ENCODE measurements at regions not wholly inside any gene's neighbourhood (a gene's known extent, or its start where the extent isn't known, plus 50 kb on each side); places are given as distances from the start of the nearest gene placed in this dataset.
"Not testable (repeated sequence)": the region's sequence is repeated elsewhere in the genome, so short reads cannot be mapped to it uniquely, and the experiment has no call there.

DNA sequence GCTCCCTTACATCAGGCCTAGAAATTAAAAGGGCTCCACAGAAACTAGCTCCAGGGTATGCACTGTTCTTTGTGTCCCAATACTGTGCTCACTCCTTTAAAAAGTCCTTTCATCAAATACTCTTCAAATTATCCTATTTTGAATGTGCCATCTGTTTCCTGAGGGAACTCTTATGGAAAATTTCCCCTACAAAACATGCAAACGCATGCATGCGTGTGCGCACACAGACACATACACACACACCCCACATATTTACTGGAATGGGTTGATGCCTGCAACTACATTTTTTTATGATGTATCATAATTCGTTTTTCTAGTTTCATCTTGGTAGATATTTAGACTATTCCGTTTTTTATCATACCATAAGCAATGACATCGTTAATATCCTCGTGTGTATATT is 351.2 kb upstream of the KIF2B start:
- Histone ChIP-seq H3K27ac (ENCODE audit: low read depth, low read length) (no peak overlapping the region), H3K36me3 (ENCODE audit: insufficient read depth, low read length) (no peaks in the 10 kb centered on the region), H3K4me1 (ENCODE audit: insufficient read depth, low read length) (no peaks in the 10 kb centered on the region), H3K27me3 (ENCODE audit: insufficient read depth, low read length, poor library complexity, severe bottlenecking) (no peaks in the 10 kb centered on the region), H3K9me3 (ENCODE audit: low read length) (no peaks in the 10 kb centered on the region), H3K4me3 (ENCODE audit: low read length) (no peak overlapping the region)
- Mint-ChIP-seq H3K27ac (no peak overlapping the region), H3K27me3 (no peaks in the 10 kb centered on the region), H3K4me1 (no peaks in the 10 kb centered on the region), H3K36me3 (no peaks in the 10 kb centered on the region), H3K4me3 (no peak overlapping the region), H3K9me3 (peaks cover 4 to 35% (median 10%) of the 10 kb centered on the region in 5 donors)
- ChIA-PET CTCF (no interaction called here), POLR2A (no interaction called here)
- no peak for DNase-seq

GRCh38 chr17:53470626-53471025 is 352.1 kb upstream of the KIF2B start:
- Histone ChIP-seq H3K27me3 (ENCODE audit: insufficient read depth, low read length, poor library complexity, severe bottlenecking) (no peaks in the 10 kb centered on the region), H3K4me3 (ENCODE audit: low read length) (no peak overlapping the region), H3K4me1 (ENCODE audit: insufficient read depth, low read length) (no peaks in the 10 kb centered on the region), H3K36me3 (ENCODE audit: insufficient read depth, low read length) (no peaks in the 10 kb centered on the region), H3K9me3 (ENCODE audit: low read length) (no peaks in the 10 kb centered on the region), H3K27ac (ENCODE audit: low read depth, low read length) (no peak overlapping the region)
- Mint-ChIP-seq H3K27ac (no peak overlapping the region), H3K4me3 (no peak overlapping the region), H3K9me3 (peaks cover 7 to 34% (median 14%) of the 10 kb centered on the region in 5 donors), H3K36me3 (no peaks in the 10 kb centered on the region), H3K4me1 (no peaks in the 10 kb centered on the region), H3K27me3 (no peaks in the 10 kb centered on the region)
- CTCF ChIA-PET, result no interaction called here
- POLR2A ChIA-PET, result no interaction called here
- no peak for DNase-seq

- H3K36me3 ChIP-seq (ENCODE audit: insufficient read depth, low read length), result no peaks in the 10 kb centered on the region
- H3K27ac ChIP-seq (ENCODE audit: low read depth, low read length), result no peak overlapping the region
- Mint-ChIP-seq H3K4me1 (no peaks in the 10 kb centered on the region), H3K27me3 (no peaks in the 10 kb centered on the region), H3K9me3 (peaks cover 10 to 20% (median 14%) of the 10 kb centered on the region in 5 donors), H3K4me3 (no peak overlapping the region), H3K27ac (no peak overlapping the region), H3K36me3 (no peaks in the 10 kb centered on the region)
- no peak overlapping the region for H3K4me3 ChIP-seq (ENCODE audit: low read length)
- H3K4me1 ChIP-seq (ENCODE audit: insufficient read depth, low read length), result no peaks in the 10 kb centered on the region
- DNase-seq, result no peak
- ChIA-PET POLR2A (no interaction called here), CTCF (no interaction called here)
- H3K27me3 ChIP-seq (ENCODE audit: insufficient read depth, low read length, poor library complexity, severe bottlenecking), result no peaks in the 10 kb centered on the region
- H3K9me3 ChIP-seq (ENCODE audit: low read length), result no peaks in the 10 kb centered on the region
Measured at GRCh38 chr17:53466733-53467132, 356.0 kb upstream of the KIF2B start.

DNA sequence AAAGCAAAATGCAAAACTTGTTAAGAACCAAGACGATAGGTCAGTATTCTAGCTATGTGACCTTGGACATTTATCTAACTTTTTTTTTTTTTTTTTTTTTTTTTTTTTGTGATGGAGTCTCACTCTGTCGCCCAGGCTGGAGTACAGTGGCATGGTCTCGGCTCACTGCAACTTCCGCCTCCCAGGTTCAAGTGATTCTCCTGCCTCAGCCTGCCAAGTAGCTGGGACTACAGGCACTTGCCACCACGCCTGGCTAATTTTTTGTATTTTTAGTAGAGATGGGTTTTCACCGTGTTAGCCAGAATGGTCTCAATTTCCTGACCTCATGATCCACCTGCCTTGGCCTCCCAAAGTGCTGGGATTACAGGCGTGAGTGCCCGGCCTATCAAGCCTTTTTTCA is 358.3 kb upstream of the KIF2B start:
- H3K27me3 Mint-ChIP-seq; H3K27me3 ChIP-seq (ENCODE audit: insufficient read depth, low read length, poor library complexity, severe bottlenecking); H3K9me3 ChIP-seq (ENCODE audit: low read length); H3K36me3 ChIP-seq (ENCODE audit: insufficient read depth, low read length); H3K4me3 ChIP-seq (ENCODE audit: low read length); H3K36me3 Mint-ChIP-seq; H3K4me1 Mint-ChIP-seq; H3K27ac ChIP-seq (ENCODE audit: low read depth, low read length); H3K4me1 ChIP-seq (ENCODE audit: insufficient read depth, low read length); DNase-seq; H3K27ac Mint-ChIP-seq; H3K4me3 Mint-ChIP-seq; POLR2A ChIA-PET; CTCF ChIA-PET: not testable (repeated sequence)
- H3K9me3 Mint-ChIP-seq, result peaks cover 0 to 19% (median 16%) of the 10 kb centered on the region in 5 donors

DNA sequence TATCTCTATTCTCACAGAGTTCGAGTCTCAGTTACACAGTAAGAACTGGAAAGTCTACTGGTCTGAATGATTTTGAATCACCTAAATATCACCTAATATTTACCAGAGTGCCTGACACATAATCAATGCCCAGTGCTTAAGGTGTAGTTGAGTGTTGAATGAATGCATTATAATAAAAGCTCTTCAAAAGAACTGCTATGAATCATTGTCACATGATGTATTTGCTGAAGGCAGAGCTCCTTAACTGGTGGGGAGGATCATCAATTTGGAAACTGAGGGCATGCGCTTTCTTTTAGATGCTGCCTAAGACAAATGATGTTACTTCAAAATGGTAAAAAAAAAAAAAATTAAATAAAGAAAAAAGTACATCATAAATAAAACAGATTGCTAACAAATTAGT is 359.4 kb upstream of the KIF2B start:
- no peaks in the 10 kb centered on the region for H3K4me1 Mint-ChIP-seq
- H3K27me3 Mint-ChIP-seq, result no peaks in the 10 kb centered on the region
- H3K9me3 Mint-ChIP-seq, result peaks cover 7 to 26% (median 19%) of the 10 kb centered on the region in 5 donors
- Histone ChIP-seq H3K36me3 (ENCODE audit: insufficient read depth, low read length) (no peaks in the 10 kb centered on the region), H3K27me3 (ENCODE audit: insufficient read depth, low read length, poor library complexity, severe bottlenecking) (no peaks in the 10 kb centered on the region), H3K9me3 (ENCODE audit: low read length) (no peaks in the 10 kb centered on the region), H3K4me1 (ENCODE audit: insufficient read depth, low read length) (no peaks in the 10 kb centered on the region), H3K4me3 (ENCODE audit: low read length) (no peak overlapping the region), H3K27ac (ENCODE audit: low read depth, low read length) (no peak overlapping the region)
- no peaks in the 10 kb centered on the region for H3K36me3 Mint-ChIP-seq
- H3K4me3 Mint-ChIP-seq, result no peak overlapping the region
- ChIA-PET CTCF (no interaction called here), POLR2A (no interaction called here)
- H3K27ac Mint-ChIP-seq, result no peak overlapping the region
- DNase-seq, result no peak

GRCh38 chr17:53462393-53462811 is 360.3 kb upstream of the KIF2B start:
- no peaks in the 10 kb centered on the region for H3K27me3 ChIP-seq (ENCODE audit: insufficient read depth, low read length, poor library complexity, severe bottlenecking)
- H3K4me1 Mint-ChIP-seq, result no peaks in the 10 kb centered on the region
- H3K9me3 Mint-ChIP-seq, result peaks cover 7 to 22% (median 14%) of the 10 kb centered on the region in 5 donors
- H3K36me3 ChIP-seq (ENCODE audit: insufficient read depth, low read length), result no peaks in the 10 kb centered on the region
- H3K4me3 Mint-ChIP-seq, result no peak overlapping the region
- H3K9me3 ChIP-seq (ENCODE audit: low read length), result no peaks in the 10 kb centered on the region
- H3K27ac Mint-ChIP-seq, result no peak overlapping the region
- ChIA-PET POLR2A (no interaction called here), CTCF (no interaction called here)
- H3K4me1 ChIP-seq (ENCODE audit: insufficient read depth, low read length), result no peaks in the 10 kb centered on the region
- H3K36me3 Mint-ChIP-seq, result no peaks in the 10 kb centered on the region
- H3K27ac ChIP-seq (ENCODE audit: low read depth, low read length), result no peak overlapping the region
- no peak overlapping the region for H3K4me3 ChIP-seq (ENCODE audit: low read length)
- DNase-seq, result no peak
- H3K27me3 Mint-ChIP-seq, result no peaks in the 10 kb centered on the region

GRCh38 chr17:53455943-53456342 is 366.8 kb upstream of the KIF2B start:
- H3K9me3 ChIP-seq (ENCODE audit: low read length); DNase-seq; H3K4me3 ChIP-seq (ENCODE audit: low read length); H3K4me3 Mint-ChIP-seq; H3K27ac Mint-ChIP-seq; H3K36me3 ChIP-seq (ENCODE audit: insufficient read depth, low read length); POLR2A ChIA-PET; H3K4me1 Mint-ChIP-seq; H3K27ac ChIP-seq (ENCODE audit: low read depth, low read length); H3K27me3 ChIP-seq (ENCODE audit: insufficient read depth, low read length, poor library complexity, severe bottlenecking); CTCF ChIA-PET; H3K4me1 ChIP-seq (ENCODE audit: insufficient read depth, low read length); H3K36me3 Mint-ChIP-seq; H3K27me3 Mint-ChIP-seq: not testable (repeated sequence)
- peaks cover 5 to 20% (median 14%) of the 10 kb centered on the region in 5 donors for H3K9me3 Mint-ChIP-seq

DNA sequence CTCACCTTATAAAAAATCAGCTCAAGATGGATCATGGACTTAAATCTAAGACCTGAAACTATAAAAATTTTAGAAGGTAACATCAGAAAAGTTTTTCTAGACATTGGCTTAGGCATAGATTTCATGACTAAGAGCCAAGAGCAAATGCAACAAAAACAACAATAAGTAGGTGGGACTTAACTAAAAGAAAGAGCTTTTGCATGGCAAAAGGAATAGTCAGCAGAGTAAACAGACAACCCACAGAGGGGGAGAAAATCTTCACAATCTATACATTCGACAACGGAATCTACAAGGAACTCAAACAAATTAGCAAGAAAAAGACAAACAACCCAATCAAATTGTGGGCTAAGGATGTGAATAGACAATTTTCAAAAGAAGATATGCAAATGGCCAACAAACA is 368.4 kb upstream of the KIF2B start:
- DNase-seq, result no peak
- Mint-ChIP-seq H3K4me3 (no peak overlapping the region), H3K27me3 (no peaks in the 10 kb centered on the region), H3K4me1 (no peaks in the 10 kb centered on the region), H3K36me3 (no peaks in the 10 kb centered on the region), H3K27ac (no peak overlapping the region), H3K9me3 (peaks cover 5 to 19% (median 16%) of the 10 kb centered on the region in 5 donors)
- Histone ChIP-seq H3K36me3 (ENCODE audit: insufficient read depth, low read length) (no peaks in the 10 kb centered on the region), H3K27me3 (ENCODE audit: insufficient read depth, low read length, poor library complexity, severe bottlenecking) (no peaks in the 10 kb centered on the region), H3K4me1 (ENCODE audit: insufficient read depth, low read length) (no peaks in the 10 kb centered on the region), H3K4me3 (ENCODE audit: low read length) (no peak overlapping the region), H3K9me3 (ENCODE audit: low read length) (no peaks in the 10 kb centered on the region), H3K27ac (ENCODE audit: low read depth, low read length) (no peak overlapping the region)
- ChIA-PET CTCF (no interaction called here), POLR2A (no interaction called here)

DNA sequence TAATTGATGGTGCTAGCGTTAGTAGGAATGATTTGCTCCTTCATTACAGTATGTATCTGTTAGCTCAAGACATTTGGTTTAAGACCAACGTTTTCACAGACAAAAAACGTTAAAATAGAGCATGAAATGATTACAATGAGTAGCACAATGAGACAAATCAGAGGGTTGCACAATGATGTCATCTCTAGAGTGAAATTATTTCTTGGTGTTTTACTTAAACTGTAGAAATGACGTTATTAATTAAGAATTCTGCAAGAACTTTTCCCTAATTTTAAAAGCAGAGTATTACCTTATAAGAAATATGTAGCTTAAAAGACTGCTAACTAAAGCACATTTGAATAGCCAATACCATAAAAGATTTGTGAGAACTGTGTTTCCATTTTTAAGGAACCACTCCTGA is 373.4 kb upstream of the KIF2B start:
- CTCF ChIA-PET, result no interaction called here
- Histone ChIP-seq H3K9me3 (ENCODE audit: low read length) (no peaks in the 10 kb centered on the region), H3K4me1 (ENCODE audit: insufficient read depth, low read length) (no peaks in the 10 kb centered on the region), H3K36me3 (ENCODE audit: insufficient read depth, low read length) (no peaks in the 10 kb centered on the region), H3K27ac (ENCODE audit: low read depth, low read length) (no peak overlapping the region), H3K27me3 (ENCODE audit: insufficient read depth, low read length, poor library complexity, severe bottlenecking) (no peaks in the 10 kb centered on the region), H3K4me3 (ENCODE audit: low read length) (no peak overlapping the region)
- peaks cover 0 to 22% (median 6%) of the 10 kb centered on the region in 5 donors for H3K9me3 Mint-ChIP-seq
- DNase-seq, result no peak
- H3K4me1 Mint-ChIP-seq, result no peaks in the 10 kb centered on the region
- H3K4me3 Mint-ChIP-seq, result no peak overlapping the region
- H3K36me3 Mint-ChIP-seq, result no peaks in the 10 kb centered on the region
- H3K27me3 Mint-ChIP-seq, result no peaks in the 10 kb centered on the region
- H3K27ac Mint-ChIP-seq, result no peak overlapping the region
- POLR2A ChIA-PET, result no interaction called here
